HUDEP-2 (cell line): ENCODE measurements at regions not wholly inside any gene's neighbourhood (a gene's known extent, or its start where the extent isn't known, plus 50 kb on each side); places are given as distances from the start of the nearest gene placed in this dataset.

Experiments used
- DNase-seq, 76 experiments: peaks; one replicate each; lab custom pipeline; 2025; ENCODE audit not compliant: unreplicated experiment in 76 of 76; lab: John Stamatoyannopoulos, UW

DNA sequence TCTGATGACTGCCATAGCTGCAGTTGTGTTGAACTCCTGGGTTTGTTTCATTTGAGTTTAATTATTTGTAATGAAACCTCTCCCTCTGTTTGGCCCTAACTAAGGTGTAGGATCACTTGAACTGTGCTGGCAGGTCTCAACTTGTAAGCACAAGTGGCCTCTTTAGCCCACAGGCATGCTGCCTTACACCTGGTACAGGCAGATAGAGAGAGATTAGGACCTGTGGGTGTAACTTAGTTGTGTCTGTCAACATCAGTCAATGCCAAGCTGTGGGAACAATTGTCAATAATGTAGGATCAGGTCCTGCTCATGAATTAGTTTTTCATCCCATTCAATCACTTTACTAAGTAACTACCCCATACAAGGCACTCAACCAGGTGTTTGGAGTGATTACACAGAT lies 263.0 kb upstream of the G2E3 start:
- DNase-seq = no peak

DNA sequence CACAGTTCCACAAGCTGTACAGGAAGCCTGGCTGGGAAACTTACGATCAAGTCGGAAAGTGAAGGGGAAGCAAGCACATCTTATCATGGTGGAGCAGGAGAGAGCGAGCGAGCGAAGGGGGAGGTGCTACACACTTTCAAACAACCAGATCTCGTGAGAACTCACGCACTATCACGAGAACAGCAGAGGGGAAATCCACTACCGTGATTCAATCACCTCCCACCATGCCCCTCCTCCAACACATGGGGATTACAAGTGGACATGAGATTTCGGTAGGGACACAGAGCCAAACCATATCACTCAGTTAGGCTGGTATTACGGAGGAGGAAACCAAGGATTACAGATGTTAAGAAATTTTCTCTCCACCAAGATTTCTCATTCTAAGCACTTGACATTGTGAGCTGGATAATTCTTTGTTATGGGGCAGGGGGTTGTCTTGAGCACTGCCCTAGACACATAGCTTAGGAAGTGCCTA lies 262.0 kb upstream of the G2E3 start:
- no peak for DNase-seq

DNA sequence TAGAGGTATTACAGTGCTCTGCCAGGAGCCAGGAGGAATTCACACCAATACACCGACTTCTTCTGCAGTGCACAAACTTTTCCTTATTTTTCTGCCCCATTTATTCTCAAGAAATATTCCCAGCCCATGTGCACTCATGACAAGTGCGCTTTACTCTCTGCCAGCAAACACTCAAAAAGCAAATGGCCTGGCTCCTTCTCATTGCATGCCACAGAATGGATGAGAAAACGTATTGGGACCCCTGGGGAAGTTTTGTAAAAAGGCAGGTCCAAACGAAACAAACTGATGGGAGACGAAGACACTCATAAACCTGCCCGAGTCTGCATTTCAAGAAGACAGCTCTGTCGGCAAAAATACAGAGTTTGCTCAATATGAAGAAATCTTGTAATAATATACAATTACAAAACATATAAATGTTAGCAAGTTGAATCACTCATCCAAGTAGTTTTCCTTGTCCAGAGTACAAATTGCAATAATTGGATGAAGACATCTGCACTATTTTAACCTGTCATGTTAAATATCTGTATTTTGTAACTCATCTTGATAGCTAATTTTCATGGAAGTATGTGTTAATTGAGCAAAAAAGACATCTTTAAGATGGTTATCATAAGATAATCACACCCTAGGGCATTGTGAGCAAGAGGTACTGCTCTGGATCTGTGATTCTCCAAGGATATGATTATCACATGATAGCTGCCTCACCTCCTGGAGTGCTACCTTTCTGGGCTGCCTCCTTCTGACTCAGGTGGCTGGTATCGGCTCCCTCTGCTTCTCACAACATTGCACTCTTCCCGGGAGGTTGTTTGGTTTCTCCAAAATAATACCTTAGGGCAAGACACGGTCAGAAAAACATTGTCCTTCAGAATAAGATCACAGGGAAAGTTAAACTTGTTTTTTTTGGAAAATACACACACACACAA lies 260.8 kb upstream of the G2E3 start:
- DNase-seq = no peak

DNA sequence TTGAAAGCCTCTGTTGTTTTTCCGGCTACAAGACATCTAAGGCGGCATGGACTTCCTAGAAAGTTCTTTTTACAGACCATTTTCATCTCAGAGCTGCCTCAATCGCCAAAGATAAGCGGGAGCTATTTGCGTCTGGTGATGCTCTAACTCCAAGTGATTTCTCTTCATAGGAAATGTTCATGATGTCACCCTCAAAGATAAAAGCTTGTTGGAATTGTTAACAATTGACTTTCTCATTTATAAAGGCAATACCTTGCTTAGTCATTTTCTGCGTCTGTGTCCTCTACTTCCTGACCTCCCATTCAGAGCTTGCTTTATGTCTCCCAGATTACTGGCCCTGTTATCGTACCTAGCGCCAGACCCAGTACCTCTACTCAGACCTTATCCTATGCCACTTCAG lies 259.0 kb upstream of the G2E3 start:
- no peak for DNase-seq

DNA sequence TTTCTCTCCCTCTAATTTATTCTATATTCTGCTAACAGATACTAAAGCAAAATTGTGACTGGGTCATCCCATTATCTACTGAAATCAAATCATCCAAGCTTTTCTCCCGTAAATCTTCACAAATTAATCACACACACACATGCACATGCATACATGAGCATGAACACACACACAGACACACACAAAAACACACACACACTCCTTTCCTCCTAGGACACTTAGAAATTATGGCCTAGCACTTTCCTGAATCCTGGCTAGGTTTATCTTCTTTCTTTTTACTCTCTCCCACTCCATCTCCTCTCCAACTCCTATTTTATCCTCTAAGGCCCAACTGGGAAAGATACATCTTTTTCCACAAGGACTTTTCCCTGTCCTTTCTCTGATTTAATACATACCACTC lies 255.6 kb upstream of the G2E3 start:
- DNase-seq = no peak

DNA sequence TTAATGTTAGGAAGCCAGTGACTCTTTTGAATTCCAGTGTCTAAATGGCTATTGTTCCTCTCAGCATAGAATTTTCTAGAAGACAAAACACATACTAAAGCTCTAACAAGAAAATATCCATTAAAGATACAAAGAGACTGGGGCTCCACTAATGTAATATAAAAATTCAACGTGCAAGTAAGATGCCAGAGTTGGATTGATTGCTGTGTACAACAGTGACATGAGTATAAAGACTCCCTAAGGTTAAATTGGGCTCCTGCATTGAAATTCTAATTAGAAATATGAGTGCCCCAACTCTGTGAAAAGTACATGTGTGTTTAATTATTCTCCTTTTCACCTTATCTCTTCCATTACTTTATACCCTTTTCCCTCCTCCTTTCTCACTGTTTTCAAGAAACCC lies 253.6 kb upstream of the G2E3 start:
- DNase-seq = no peak

DNA sequence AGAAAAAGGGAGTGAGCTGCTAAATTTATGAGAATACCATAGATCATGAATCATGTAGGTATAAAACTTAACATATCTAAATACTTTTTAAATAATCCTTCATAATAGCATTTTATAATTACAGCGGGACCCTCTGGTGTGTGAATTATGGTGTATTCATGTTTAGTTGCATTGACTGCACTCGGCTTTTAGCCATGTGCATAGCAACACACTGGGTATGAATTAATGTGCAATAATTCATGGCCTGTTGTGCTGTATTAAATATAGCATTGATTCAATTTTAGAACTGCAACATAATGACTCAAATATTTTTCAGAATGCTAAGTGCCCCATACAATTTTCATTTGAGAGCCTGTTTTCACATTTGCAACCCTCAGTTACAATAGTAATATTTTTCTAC lies 249.6 kb upstream of the G2E3 start:
- DNase-seq = no peak

DNA sequence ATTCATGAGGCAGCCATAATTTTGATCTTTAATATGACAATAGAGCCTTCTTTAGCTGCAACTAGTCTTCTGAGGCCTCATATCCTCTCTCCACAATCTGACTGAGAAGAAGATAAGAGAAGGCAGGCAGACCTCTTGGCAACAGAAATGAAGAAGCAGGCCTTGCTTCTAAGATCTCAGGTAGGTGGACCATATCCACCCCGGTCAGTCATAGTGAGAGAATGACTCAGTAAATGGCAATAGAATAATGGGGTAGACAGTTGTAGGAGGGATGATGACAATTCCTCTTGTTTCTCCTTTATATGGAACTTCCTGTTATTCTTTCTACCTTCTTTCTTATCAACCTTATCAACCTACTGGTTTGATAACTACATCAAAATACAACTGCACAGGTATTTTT lies 246.7 kb upstream of the G2E3 start:
- no peak for DNase-seq

DNA sequence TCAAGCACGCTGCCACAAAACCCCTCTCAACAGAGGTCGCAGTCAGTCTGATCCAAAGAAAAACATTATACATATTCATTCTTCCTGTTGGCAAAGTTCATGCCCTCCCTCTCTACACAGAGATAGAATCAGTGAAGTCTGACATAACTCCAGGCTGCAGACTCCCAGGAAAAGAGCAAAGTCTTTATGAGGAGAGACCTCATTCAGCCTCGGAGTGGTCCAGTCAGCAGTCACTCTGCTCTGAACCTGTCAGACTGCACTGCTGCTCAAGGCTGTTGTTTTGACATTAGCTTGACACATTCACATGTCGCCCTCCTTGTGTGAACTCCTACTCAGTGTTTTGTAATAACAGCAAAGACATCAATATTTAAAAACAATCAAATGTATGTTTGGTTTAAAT lies 241.2 kb upstream of the G2E3 start:
- DNase-seq = no peak

DNA sequence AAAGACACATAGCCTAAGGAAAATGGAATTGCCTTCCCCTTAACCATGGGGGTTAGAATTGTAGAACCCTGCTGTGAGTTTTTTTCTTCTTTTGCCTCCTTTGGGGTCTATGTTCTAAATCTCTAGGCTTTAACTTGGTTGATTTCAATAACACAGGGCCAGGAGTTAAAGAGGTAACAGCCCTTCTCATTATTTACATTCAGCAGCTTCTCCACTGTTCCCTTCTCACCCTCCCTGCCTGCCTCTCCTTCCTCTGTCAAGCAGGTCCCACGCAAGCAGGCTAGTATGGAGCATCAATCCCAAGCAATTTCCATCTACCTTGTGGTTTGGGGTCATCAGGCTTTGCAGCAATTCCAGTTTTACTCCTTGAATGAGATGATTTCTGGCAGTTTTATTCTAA lies 236.1 kb upstream of the G2E3 start:
- no peak for DNase-seq

DNA sequence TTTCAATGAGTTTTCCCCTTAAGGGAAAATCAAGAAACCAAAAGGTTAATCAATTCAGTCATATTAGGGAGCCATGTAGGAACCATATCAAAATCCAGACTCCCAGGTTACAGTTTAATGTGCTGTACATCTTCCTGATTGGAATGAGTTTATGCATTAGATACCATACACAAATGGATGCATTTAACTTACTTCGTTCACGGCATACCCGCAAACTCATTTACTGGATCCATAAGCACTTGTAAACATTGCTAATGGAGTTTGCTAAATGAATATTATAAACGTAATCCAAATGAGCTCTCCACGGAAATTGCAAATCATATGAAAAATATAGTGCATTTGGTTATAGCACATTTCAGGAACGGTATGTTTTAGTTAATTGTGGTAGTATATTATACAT lies 228.9 kb upstream of the G2E3 start:
- no peak for DNase-seq

DNA sequence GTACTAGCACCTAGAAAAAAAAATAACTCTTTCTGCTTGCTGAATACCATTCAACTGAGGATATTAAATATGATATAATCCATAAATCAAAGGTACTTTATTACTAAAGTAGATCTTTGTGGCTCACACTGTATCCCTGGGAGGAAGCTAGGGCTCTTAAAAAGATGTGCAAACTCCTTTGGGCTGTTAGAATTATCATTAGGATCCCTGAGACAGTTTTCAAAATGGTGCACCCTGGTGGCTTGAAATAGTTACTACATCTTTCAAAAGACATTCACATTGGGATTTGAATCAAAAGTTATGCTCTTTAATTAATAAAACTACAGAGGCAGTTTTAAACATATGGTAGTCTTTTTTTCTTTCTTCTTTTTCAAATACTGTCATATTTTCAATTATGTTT lies 228.5 kb upstream of the G2E3 start:
- no peak for DNase-seq

DNA sequence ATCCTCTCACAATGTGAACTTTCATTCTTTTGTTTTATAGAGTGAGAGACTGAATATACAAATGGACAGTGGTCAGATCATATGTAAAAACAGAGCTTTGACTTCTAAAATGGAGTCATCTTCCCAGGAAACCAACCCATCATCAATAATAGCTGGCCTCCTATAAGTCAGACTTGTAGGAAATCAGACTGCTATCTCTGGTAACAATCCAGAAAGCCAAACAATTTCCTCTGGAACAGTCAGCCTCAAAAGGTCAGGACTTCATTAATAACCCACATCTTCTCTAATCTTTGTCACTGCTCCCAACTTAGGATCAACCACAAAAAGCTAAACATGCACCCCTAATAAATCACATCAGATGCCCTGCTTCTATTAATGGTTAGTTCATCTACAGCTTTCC lies 227.9 kb upstream of the G2E3 start:
- DNase-seq = no peak

DNA sequence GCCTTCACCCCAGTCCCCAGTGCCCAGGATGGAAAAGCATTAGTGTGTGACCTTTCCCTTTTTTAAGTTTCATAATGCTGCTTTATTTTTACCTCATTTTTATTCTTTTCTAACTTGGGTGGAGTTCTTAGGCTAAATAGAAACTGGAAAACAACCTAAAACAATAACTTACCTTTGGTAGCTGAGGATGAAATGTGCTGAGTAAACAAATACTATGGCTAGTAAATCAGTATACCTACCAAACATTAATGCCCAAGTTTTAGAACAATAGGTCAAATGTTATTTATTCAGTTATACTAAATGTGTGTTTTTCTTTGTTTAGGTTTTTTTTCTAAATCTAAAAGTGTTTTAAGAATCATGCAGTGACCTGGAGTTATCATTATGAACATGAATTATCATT lies 226.6 kb upstream of the G2E3 start:
- DNase-seq = no peak

DNA sequence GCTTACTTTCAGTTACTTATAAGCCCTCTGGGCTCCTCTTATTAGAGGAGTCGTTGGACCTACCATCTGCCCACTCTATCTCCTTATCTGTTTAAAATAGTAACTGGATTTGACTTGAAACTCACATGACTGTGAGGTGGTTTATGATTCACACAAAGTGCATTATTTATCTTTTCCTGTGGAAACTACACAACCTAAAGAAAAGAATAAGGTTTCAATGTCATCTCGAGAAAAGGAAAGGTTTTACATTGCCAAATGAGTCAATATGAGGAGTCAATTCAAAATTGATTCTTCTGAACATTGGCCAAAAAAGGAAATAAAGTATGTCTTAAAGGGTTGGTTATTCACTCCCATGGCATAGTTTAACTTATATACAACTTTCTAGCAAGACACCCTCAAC lies 225.0 kb upstream of the G2E3 start:
- no peak for DNase-seq

DNA sequence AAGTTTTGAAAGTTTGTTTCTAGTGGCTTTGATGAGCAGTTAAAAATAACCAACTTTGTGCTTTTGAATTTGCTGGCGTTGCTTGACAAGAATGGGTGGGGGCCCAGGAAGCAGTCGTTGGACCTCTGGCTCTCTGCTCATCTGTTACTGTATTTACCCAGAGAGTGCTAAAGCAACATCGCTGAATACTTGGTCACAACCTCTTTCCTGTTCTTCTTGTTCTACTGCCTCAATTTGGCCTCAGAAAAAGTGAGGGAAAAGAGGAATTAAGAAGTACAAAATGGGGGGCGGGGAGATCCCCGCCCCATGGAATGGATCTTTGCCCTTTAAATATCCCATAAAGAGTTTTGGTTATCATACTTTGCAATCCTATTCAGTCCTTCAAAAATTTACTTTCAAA lies 221.5 kb upstream of the G2E3 start:
- DNase-seq = no peak

DNA sequence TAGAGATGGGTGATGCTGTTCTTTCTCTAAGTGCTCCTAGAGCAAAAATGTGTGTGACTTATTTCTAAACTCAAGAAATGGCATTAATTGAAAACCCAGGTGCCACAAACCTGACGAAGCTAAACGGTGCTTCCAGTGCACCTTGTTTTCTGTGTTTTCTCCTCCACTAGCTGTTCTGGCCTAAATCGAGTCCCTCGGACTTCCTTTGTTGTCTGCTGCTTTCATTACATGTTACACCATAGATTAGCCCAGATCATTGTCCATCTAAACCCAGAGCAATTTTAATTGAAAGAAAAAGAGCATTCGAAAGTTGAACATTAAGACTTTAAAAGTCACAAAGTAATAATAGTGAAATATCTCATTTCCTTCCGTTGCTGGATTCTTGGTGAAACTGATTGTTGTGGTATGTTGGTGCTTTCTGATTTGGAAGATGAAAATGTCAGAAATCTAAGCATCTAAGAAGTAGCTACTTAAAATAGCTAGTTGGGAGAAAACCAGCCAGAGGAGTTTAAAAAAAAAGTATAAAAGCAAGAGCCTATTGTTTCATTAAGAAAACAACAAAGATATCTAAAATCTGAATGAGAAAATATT lies 219.6 kb upstream of the G2E3 start:
- DNase-seq = no peak

DNA sequence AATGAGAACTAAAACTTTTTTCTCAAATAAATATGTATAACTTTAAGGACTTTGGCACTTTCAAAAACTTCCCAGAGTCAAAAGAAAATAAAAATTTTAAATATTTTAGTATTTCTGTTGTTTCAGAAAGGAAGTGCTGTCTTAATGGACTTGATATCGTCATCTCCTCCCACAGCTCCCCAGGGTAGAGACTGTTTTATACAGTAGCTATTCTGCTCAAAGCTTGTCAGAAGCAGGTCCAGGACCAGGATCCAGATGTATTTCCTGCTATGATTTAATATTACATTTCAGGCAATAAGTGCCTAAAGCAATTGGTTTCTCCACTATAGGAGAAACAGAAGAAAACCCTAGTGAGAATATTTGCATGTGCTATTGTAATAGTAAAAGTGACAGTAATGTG lies 218.5 kb upstream of the G2E3 start:
- no peak for DNase-seq

DNA sequence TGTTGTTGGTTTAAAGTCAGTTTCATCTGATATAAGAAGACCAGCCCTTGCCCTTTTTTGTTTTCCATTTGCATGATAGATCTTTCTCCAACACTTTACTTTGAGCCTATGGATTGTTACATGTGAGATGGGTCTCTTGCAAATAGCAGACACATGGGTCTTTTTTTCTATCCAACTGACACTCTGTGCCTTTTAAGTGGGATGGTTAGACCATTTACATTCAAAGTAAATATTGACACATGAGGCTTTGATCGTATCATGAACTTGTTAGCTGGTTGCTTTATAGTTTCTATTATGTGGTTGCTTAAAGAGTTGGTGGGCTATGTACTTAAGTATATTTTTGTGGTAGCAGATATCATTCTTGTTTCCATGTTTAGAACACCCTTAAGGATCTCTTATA lies 213.4 kb upstream of the G2E3 start:
- DNase-seq = no peak

DNA sequence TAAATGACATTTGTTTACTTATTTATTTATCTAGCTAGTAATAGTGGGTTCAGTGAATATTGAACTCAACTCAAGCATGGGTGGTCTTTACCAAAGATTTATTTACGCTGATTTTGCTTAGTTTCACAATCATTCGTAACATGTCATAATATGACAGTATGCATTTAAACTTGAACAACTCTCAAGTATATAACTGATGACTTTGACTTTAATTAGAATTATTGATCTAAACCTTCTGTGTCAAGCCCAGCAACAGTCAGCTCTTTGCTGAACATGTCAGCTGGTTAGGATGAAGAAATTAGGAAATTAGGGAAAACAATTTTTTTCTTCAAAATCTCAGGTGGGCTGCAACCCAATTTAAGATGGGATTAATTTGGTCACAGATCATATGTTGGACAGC lies 210.5 kb upstream of the G2E3 start:
- no peak for DNase-seq

DNA sequence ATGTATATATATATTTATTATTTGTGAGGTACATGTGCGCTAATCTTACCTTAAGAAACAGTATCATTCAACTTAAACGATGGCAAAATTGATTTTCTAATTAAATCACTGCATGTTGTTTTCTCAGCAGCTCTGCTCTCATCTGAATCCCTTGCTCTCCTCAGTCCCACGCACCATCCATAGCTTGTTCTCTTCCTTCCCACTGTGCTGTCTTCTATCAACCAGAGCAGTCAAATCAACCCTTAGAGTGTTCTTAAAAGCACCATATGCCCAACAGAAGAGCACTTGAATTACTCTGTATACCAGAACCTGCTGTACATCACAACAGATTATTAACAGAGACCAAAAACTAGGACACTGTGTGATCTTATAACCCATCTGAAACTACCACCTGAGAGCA lies 209.4 kb upstream of the G2E3 start:
- no peak for DNase-seq

DNA sequence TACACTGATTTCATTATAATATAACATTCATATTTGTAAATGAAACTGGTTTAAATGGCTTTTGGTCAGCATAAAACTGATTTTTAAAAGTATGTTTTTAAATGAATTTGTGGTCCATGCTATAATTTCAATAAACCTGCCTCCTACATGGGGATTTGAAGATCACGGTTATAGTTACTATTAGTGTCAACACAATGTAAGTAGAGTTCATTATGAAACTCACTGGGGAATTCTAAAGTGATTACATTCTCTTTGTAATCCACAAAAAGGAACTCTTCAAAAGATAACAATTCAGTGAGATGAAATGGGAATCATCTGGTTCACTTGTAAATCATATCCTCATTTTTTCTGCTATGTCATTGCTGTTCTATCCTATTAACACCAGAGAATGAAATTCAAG lies 204.5 kb upstream of the G2E3 start:
- DNase-seq = no peak
